ENCODE measurements at regions not wholly inside any gene's neighbourhood (a gene's known extent, or its start where the extent isn't known, plus 50 kb on each side); places are given as distances from the start of the nearest gene placed in this dataset.
A peak's percentile ranks its signal among the peaks of the same experiment; 100 is the strongest.

DNA sequence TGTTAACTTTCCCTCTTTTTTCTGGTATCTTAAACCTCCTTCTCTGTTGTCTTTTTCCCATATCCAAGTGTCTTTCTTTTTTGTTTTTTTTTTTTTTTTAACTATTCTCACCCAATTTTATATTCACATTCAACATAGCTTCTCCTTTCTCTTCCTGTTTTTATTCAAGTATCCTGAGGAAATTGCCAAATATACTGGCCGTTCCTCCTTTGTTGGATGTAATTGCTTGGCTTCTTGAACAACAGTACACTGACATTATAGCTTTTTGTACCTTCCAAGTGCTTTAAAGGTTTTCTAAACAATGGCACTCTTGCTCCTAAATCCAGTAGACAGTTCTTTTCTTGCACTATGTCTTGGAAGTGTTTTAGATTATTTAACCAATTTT lies 1146.8 kb downstream of the MAT2B start:
- intact Hi-C loops (cut with micrococcal nuclease) = no loop called here
- DNase-seq (no peak), ATAC-seq (no peak)
- H3K9me3 Mint-ChIP-seq = peaks cover 11 to 17% of the 10 kb centered on the region in 2 donors
- H3K4me1 Mint-ChIP-seq = no peaks in the 10 kb centered on the region
- peak overlapping the region; percentile 4 for H3K4me3 Mint-ChIP-seq
- Histone ChIP-seq H3K4me3 (ENCODE audit: low read length) (no peak overlapping the region), H3K9me3 (ENCODE audit: control insufficient read depth, insufficient read depth, low read length) (no peaks in the 10 kb centered on the region), H3K27ac (ENCODE audit: low read length) (no peak overlapping the region), H3K36me3 (ENCODE audit: control insufficient read depth, insufficient read depth, low read length) (no peaks in the 10 kb centered on the region), H3K27me3 (ENCODE audit: control insufficient read depth, insufficient read depth, low read length) (no peaks in the 10 kb centered on the region), H3K4me1 (ENCODE audit: control insufficient read depth, insufficient read depth, low read length) (no peaks in the 10 kb centered on the region)
- 40% methylated on average over 1 of the region's 1 CpG for WGBS (ENCODE audit: insufficient coverage)
- no peak overlapping the region for H3K27ac Mint-ChIP-seq
- peaks cover 9% of the 10 kb centered on the region for H3K36me3 Mint-ChIP-seq
- no peaks in the 10 kb centered on the region for H3K27me3 Mint-ChIP-seq (ENCODE audit: low read depth in 2 of 2)
- TF ChIP-seq, protein P1, sequence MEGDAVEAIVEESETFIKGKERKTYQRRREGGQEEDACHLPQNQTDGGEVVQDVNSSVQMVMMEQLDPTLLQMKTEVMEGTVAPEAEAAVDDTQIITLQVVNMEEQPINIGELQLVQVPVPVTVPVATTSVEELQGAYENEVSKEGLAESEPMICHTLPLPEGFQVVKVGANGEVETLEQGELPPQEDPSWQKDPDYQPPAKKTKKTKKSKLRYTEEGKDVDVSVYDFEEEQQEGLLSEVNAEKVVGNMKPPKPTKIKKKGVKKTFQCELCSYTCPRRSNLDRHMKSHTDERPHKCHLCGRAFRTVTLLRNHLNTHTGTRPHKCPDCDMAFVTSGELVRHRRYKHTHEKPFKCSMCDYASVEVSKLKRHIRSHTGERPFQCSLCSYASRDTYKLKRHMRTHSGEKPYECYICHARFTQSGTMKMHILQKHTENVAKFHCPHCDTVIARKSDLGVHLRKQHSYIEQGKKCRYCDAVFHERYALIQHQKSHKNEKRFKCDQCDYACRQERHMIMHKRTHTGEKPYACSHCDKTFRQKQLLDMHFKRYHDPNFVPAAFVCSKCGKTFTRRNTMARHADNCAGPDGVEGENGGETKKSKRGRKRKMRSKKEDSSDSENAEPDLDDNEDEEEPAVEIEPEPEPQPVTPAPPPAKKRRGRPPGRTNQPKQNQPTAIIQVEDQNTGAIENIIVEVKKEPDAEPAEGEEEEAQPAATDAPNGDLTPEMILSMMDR (IDR thresholded peaks at IDR 0.05) = no peak

DNA sequence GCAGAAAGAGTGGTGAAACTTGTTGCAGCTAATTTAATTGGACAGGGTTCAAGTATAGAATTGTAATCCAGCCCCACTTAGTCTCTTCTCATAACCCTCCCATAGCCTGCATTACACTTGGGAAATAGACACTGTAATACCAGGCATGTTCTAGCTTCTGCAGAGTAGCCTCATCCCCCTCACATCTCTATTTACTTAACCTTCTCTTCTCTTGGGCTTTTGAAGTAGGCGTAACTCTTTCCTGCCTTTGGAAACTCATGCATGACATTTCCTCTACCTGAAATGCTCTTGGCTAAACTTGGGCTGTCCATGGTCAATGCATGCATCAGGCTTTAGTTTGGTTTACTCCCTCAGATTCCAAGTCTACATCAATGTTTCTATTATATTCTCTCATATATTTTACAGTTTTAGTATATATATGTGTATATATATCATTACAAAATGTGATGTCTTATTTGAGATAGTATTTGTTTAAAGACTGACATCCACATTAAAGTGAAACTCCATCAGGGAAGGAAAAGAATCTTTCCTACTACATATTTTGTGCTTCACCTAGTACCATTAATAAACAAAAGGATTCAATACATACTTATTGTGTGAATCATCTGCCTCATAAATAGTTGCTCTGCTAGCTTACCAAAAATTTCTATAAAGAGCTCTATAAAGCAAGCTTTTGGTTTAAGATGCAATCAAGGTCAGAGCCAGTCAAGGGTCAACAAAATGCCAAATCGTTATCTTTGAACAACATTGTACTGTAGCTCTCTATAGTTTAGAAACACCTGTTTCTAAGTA lies 1158.0 kb downstream of the MAT2B start:
- DNase-seq (no peak), ATAC-seq (no peak)
- Histone ChIP-seq H3K27me3 (ENCODE audit: control insufficient read depth, insufficient read depth, low read length) (no peaks in the 10 kb centered on the region), H3K4me1 (ENCODE audit: control insufficient read depth, insufficient read depth, low read length) (no peaks in the 10 kb centered on the region), H3K9me3 (ENCODE audit: control insufficient read depth, insufficient read depth, low read length) (no peaks in the 10 kb centered on the region), H3K4me3 (ENCODE audit: low read length) (no peak overlapping the region), H3K36me3 (ENCODE audit: control insufficient read depth, insufficient read depth, low read length) (no peaks in the 10 kb centered on the region), H3K27ac (ENCODE audit: low read length) (no peak overlapping the region)
- no peaks in the 10 kb centered on the region for H3K27me3 Mint-ChIP-seq (ENCODE audit: low read depth in 2 of 2)
- TF ChIP-seq, protein P1 (IDR thresholded peaks at IDR 0.05) = no peak
- intact Hi-C loops (cut with micrococcal nuclease) = no loop called here
- H3K4me3 Mint-ChIP-seq = no peak overlapping the region
- 75% methylated on average over 2 of the region's 2 CpGs for WGBS (ENCODE audit: insufficient coverage)
- H3K9me3 Mint-ChIP-seq = peaks cover 8 to 14% of the 10 kb centered on the region in 2 donors
- H3K27ac Mint-ChIP-seq = no peak overlapping the region
- no peaks in the 10 kb centered on the region for H3K4me1 Mint-ChIP-seq
- H3K36me3 Mint-ChIP-seq = no peaks in the 10 kb centered on the region

DNA sequence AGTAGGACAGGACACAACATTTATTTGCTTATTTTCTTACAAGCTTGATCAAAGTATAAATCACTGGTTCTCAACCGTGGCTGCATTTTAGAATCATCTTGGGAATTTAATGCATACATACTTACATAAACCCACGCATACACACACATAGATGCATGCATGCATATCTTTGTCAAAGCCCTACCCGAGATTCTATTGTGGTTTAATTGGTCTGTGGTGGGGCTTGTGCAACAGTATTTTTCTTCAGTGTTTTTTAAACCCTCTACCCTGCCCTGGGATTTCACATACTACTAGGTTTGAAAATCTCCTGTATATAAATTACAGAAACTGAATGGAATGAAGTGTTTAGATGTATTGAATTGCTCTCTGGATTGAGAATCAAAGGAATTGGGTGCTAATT lies 1166.2 kb downstream of the MAT2B start:
- Mint-ChIP-seq H3K4me3 (no peak overlapping the region), H3K27ac (no peak overlapping the region), H3K4me1 (no peaks in the 10 kb centered on the region), H3K27me3 (ENCODE audit: low read depth in 2 of 2) (no peaks in the 10 kb centered on the region), H3K36me3 (no peaks in the 10 kb centered on the region), H3K9me3 (peaks cover 2 to 5% of the 10 kb centered on the region in 2 donors)
- intact Hi-C loops (cut with micrococcal nuclease) = no loop called here
- Histone ChIP-seq H3K36me3 (ENCODE audit: control insufficient read depth, insufficient read depth, low read length) (no peaks in the 10 kb centered on the region), H3K9me3 (ENCODE audit: control insufficient read depth, insufficient read depth, low read length) (no peaks in the 10 kb centered on the region), H3K4me1 (ENCODE audit: control insufficient read depth, insufficient read depth, low read length) (no peaks in the 10 kb centered on the region), H3K27ac (ENCODE audit: low read length) (no peak overlapping the region), H3K4me3 (ENCODE audit: low read length) (no peak overlapping the region), H3K27me3 (ENCODE audit: control insufficient read depth, insufficient read depth, low read length) (no peaks in the 10 kb centered on the region)
- WGBS (ENCODE audit: insufficient coverage) = 56% methylated on average over 1 of the region's 3 CpGs
- TF ChIP-seq, protein P1 (IDR thresholded peaks at IDR 0.05) = no peak
- ATAC-seq = no peak
- no peak for DNase-seq

DNA sequence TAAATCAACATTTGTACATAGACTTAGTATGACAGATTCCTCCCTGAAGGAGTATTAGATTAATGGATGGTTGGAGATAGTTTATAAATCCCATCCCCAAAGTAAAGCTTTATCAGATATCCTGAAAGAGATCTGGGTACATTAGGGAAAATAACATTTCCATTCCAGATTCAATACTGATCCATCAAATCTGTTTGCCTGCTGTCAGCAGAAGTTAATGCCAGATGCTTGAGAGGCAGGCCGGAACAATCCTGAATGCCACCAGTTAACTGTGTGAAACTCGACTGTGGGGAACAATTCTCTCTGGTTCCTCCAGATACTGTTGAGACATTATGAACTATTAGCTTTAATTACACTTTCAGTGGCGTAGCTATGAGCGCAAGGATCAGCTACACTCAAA lies 1166.8 kb downstream of the MAT2B start:
- Histone ChIP-seq H3K4me1 (ENCODE audit: control insufficient read depth, insufficient read depth, low read length) (no peaks in the 10 kb centered on the region), H3K4me3 (ENCODE audit: low read length) (no peak overlapping the region), H3K9me3 (ENCODE audit: control insufficient read depth, insufficient read depth, low read length) (no peaks in the 10 kb centered on the region), H3K27me3 (ENCODE audit: control insufficient read depth, insufficient read depth, low read length) (no peaks in the 10 kb centered on the region), H3K36me3 (ENCODE audit: control insufficient read depth, insufficient read depth, low read length) (no peaks in the 10 kb centered on the region), H3K27ac (ENCODE audit: low read length) (no peak overlapping the region)
- H3K4me1 Mint-ChIP-seq = no peaks in the 10 kb centered on the region
- TF ChIP-seq, protein P1 (IDR thresholded peaks at IDR 0.05) = no peak
- intact Hi-C loops (cut with micrococcal nuclease) = no loop called here
- no peaks in the 10 kb centered on the region for H3K27me3 Mint-ChIP-seq (ENCODE audit: low read depth in 2 of 2)
- no peaks in the 10 kb centered on the region for H3K36me3 Mint-ChIP-seq
- no peak for DNase-seq
- no peak for ATAC-seq
- H3K9me3 Mint-ChIP-seq = peaks cover 2 to 5% of the 10 kb centered on the region in 2 donors
- 85% methylated on average over 4 of the region's 4 CpGs for WGBS (ENCODE audit: insufficient coverage)
- H3K27ac Mint-ChIP-seq = no peak overlapping the region
- H3K4me3 Mint-ChIP-seq = no peak overlapping the region

All from natural killer cell (primary cell).